Renal pelvis (tissue), 1 donor: ENCODE measurements at regions not wholly inside any gene's neighbourhood (a gene's known extent, or its start where the extent isn't known, plus 50 kb on each side); places are given as distances from the start of the nearest gene placed in this dataset.
A peak's percentile ranks its signal among the peaks of the same experiment; 100 is the strongest.

Source experiments
- DNase-seq: peaks from one replicate; pipeline ENCODE4 v3.0.0-alpha.2; 2013

DNA sequence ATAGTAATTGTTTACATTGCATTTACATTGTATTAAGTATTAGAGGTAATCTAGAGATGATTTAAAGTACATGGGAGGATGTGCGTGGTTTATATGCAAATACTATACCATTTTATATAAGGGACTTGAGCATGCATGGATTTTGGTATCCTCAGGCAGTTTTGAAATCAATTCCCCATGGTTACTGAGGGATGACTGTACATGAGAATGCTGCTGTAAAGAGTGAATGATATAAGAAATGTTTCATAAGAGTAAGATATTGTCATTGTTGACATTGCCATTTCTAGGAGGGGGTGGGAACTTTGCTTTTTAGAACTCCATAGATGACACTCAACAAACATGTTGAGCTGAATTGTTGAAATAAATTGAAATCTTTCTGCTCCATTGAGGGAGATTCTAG lies 185.0 kb downstream of the SEMA6A start:
- no peak for DNase-seq

DNA sequence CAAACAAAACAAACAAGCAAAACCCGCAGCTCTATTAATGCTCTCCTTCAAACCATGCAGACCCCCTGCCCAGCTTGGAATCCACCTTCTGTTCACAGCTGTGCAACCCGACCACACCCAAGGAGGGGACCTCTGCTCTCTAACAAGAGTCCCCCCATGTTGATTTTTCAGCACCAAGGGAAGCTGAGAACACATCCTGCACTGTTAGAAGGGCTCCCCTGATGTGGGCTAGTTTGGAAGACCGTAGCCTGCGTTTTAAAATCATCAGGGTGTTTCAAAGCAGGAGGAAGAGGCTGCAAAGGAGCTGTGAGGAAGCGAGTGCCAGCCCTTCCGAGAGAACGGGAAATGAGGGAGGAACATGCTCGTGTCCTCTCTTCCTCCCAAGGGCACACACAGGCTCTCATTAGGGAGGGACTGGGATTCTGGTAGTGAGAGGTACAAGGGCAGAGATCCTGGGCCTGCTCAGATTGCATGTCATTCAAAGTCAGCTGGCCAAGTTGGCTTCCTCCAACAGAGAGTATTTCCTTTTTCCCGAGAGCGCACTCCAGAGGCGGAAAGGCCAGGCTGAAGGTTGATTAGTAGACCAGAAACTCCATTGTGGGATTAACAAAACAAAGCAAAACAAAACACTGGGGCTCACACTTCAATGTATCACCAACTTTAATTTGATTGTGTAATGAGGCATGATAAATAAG lies 185.9 kb downstream of the SEMA6A start:
- DNase-seq: no peak

DNA sequence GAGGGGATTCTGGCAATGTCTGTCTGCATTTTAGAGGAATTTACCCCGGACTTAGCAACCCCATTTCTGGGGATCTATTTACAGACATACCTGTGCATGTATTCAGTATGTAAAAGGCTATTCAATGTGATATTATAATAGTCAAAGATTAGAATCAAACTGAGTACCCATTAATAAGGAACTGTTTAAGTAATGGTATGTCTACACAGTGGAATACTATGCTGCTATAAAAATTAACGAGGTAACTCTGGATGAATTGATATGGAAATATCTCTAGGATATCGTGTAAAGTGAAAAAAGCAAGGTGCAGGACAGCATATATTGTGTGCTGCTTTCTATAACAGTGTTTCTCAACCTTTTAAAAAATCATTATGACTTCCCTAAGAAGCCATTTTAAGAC lies 186.9 kb downstream of the SEMA6A start:
- DNase-seq: no peak

DNA sequence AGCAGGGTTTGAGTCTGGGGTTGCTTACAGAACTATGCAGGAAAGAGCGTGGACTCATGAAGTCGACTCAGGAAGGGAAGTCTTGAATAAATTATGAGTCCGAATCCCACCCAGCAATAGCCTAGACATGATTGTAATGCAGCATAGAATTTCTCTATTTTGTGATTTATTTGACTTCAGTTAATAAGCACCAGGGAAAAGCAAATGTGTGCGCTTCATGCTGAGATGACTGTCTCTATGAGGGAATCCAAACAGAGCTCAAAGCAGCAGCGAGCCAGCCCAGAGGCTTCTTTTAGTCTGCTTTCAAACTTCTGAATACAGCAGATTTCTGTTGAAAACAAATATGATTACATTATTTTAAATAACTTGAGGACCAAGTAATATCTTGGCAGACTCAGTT lies 188.0 kb downstream of the SEMA6A start:
- DNase-seq: no peak

DNA sequence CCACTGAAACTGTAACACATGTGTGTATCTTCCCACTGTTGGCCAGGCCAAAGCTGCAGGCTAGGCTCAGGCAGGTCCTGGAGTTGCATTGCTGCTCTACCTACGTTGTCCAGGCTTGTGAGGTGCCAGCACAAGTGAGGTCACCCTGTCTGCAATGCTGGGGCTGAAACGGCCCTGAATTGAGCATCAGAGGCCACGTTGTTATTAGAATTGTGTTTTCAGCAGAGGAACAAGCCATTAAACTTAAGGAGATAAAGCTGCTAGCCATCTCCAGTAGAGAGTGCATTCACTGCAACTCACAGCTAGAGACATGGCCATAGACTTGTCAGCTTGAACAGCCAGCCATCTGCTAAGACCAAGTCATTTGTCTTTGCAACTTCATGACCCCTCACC lies 191.8 kb downstream of the SEMA6A start:
- no peak for DNase-seq

DNA sequence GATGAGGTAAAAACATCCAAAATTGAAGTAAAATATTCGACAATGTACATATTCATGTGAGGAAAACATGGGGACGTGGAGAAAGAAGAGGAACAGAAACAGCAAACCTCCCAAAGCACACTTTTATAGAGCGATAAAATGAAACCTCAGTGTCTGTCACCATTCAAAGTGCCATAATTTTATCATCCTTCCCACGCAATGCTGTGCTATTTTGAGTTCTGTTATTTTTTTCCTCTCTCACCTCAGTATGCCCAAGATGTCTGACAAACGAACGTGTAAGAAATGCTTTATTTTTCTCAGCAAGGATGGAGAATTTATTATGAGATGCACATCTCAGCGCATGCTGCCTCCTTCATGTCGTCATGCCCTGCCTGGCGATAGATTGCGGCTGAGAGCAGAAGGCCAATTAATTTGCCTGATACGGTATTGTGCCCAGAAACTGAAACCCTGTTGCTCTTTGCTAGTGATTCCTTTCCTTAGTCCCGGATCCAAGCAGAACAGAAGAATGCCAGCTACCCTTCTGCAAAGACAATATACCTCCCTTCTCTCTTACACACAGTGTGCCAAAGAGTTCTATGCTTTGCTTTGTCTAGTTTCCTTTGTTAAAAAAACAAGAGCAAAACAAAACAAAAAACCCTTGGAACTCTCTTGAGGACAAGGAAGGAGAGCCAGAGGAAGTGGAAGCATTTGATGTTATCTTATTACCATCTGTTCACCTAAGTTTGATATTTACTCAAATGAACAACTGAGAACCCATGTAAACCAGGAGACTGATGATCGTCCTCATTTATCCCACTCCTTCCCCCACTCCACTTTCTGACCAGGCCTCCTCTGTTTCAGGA lies 192.4 kb downstream of the SEMA6A start:
- no peak for DNase-seq

DNA sequence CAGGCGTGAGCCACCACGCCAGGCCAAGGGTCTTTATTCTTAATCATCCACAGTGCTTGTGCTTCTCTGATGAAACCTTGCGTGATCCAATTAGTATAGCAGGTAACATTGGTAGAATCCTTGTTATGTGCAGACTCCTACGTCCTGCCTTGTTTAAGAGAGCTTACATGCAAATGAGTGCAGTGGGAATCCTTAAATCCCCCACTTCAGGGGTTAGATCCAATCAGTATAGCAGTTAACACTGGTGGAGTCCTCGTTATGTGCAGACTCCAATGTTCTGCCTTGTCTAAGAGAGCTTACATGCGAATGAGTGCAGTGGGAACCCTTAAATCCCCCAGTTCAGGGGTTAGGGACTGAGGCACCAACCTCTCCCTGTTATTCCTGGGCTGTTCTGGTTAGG lies 193.4 kb downstream of the SEMA6A start:
- no peak for DNase-seq

DNA sequence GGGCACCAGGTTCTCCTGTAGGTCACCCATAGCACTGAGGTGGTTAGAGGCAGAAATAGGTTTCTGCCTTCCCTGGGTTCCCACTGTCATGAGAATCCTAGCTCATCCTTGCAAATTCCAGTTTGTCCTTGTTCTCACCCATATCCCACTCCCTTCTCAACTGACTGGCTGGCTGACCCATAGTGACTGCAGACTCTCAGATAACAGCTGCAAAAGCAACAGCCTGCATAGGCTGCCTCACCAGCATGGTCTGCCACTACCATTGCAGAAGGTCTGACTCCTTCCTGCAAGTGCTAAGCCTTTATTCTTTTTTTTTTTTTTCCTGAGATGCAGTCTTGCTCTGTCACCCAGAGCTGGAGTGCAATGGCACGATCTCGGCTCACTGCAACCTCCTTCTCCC lies 194.0 kb downstream of the SEMA6A start:
- DNase-seq: no peak

DNA sequence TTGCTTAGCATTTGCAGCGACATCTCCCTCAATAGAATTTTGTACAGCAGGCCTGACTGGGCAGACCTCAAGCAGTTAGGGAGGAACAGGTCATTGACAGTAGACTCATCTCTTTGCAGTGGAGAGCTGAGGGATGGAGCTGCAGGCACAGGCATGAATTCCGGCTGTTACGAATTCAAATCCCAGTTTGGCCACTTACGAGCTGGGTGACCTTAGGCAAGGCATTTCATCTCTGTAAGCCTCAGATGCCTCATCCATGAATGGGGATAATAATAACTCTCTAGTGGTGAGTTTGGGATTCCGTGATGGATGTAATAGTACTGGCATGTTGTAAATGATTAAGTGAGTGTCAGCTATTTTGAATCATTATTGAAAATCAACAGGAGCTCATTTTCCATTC lies 195.3 kb downstream of the SEMA6A start:
- no peak for DNase-seq

DNA sequence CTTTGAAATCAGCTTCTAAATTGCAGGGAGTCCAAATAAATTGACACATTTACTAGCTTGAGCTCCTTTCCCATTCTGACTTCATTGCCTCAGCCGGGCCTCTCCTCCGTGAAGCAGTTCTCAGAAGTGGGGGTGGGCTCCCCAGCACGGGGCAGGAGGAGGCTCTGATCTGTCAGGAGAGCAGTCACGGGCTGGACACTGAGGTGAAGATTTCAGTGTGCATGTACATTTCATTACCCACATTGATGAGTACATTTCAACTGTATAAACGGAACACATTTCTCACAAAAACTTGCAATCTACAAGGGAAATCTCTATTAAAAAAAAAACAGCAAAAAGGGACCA lies 195.9 kb downstream of the SEMA6A start:
- DNase-seq: no peak

DNA sequence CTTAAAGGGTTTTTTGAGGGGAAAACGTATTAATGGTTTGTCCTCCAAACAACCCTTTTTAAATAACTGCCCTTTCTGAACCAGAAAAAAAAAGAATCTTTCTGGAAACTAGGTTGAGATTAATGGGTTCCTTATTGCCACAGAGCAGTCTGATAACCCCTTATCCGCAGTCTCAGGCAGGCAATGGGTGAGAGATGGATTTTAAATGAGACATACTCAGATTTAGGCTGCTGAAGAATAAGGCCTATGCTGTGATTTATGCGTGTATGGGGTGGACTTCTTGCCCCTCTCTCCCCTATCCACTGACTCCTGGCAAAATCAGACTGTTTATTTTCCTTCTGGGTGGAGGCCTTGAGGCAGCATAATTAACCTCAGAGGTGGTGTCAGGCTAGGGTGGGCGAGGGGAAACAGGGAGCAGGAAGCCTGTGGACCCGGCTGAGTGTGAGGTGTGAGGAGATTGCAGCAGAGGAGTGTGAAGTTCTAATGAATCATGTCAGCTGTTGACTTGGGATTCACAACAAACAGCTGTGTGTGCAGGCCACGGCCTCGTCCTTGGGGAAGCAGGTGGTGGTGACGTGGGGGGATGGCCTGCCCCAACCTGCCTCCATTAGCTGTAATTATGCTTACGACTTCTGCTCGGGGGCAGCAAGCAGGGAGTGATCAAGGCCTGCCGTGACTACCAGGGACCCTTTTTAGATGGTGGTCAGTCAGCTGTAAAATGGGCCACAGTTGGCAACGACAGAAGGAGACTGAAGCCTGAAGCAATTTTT lies 196.4 kb downstream of the SEMA6A start:
- DNase-seq: peak; percentile 49

DNA sequence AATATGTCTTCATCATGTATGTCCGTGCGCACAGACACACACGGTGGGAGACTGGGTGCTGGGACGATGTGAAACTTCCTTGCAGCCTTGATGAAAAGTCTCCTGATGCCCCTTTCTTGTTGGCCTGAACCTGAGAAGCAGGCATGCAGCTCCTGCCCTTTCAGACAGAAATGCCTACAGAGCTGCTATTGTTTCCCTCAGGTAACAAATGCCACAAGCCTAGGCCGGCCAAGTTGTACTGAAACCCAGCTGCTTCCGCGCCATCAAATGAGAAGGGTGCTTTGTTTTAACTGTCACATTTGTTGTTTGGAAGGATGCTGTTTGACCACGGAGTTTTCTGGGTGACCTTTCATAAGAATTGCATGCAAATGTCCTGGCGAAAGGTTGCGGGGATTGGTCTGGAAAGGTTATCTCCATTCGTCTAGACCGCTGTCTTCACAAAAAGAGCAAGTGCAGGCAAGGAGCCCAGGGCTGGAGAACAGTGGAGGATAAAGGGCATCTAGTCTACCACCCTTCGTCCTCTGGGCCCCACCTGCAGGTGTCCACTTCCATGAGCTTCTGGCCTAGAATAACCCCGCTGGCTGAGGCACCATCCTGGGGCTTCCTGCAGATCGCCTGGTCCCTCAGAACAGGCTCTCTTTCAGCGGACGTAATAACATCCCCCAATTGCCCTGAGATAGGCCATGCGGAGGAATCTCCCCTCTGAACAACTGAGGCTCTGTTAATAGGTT lies 197.2 kb downstream of the SEMA6A start:
- no peak for DNase-seq

DNA sequence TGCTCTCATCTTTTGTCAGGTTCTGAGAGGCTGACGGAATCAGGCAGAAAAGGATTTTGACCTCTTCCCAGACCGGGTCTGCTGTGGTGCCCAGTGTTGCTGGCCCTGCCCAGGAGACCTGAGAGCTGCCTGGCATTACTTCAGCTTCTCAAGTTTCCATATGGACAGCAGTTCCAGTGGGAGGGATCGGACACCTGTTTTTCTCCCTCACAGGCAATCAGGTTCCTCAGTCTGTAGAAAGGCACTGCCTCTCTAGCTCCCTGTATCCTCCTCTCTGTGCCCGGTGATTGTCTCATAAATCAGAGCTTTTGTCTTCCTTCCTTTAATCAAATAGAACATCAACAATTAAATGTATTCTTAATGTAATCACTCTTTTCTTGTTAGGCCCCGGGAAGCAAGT lies 198.7 kb downstream of the SEMA6A start:
- DNase-seq: peak; percentile 67

DNA sequence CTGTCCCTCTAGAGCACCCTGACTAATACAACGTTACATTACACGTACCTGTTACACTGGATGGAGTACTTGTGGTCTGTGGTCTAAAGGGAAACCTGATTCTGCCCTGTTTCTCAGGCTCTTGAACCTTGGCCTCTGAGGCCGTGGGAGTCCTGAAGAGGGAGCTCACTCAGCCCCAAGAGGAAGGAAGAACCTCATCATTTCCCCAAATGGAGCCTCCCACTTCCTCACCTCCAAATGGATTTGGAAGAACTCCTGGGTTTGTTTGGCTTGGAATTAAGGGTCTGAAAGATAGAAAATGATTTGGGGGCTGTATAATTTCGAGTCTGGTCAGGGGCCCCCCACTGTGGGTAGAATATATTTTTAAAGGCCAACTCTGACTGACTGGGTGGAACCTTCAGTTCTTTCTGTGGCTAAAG lies 200.2 kb downstream of the SEMA6A start:
- DNase-seq: no peak

DNA sequence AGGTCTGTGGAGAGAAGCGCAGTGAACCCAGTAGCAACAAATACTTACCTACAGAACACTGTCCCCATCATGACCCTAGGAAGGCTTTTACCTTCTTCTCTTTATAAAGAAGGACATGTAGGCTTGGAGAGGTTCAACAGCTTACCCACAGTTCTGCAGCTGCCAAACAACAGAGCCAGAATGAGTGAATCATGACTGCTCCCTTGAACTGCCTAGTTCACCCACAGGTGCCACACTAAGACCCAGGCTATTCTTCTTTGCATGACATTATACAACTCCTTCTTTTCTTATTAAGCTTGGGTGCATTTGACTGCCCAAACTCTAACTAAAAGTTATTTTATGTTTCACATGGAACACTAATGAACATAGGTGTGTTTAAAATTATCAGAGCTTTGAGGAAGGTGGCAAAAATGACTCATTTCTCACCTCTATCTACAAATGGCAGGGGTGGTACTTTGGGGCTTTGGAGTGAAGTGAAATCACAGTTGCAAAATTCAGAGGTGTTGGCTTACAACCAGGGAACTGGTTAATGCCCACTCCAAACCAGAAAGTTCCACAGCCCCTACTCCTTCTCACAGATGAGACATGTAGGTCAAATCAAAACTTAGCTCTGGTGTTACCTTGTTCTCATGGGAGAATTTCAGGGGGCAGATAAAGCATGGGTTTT lies 201.6 kb downstream of the SEMA6A start:
- DNase-seq: no peak

DNA sequence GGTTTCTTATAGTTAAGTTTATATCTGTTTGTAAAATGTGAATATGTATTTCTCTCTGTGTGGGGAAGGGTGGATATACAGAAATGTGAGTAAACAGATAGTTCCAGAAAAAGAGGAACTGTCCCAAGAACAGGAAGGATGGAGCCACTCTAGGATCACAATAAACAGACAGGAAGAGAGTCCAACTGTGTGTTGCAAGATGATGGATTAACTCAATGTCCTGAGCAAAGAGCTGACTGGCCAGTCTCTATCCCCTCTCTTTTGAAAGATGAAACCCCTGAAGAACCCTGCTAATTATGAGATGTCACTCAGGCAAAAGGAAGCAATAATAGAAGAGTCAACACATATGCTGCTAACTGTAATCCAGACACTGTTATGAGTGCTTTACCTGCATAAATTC lies 202.7 kb downstream of the SEMA6A start:
- DNase-seq: no peak

DNA sequence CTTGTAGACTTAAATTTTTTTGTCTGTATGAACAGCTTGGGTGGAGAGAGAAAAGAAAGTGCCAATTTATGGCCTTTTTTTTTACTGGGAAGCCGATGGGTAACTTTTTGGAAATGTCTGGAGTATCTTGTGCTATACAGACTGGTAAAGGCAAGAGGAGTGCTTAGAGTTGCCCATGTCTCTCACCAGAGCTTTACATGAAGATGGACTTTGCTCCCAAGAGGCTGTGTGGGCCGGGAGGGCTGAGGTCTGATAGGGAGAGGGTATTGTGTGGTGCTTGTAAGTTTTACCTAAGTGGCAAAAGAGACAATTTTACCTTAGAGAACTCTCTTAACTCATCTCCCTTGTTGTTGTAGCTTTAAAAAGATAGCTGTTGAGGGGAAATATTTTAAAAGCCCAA lies 203.2 kb downstream of the SEMA6A start:
- no peak for DNase-seq

DNA sequence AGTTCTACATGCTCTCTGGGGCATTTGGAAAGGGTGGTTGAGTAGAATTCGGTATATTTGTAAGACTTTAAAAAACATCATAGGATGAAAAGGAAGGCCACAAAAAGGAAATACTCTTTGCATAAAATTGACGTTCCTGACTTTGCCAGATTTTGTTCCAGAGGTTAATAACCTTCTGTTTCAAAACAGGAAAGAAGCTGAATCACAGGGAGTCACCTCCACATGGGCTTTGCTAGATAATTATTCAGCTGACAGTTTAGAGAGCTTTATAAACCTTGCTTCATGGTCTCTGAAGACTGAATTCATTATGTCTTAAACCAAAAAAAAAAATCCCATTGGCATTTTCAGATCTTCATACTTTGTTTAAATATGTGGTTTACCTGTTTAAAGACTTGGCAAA lies 203.7 kb downstream of the SEMA6A start:
- no peak for DNase-seq

DNA sequence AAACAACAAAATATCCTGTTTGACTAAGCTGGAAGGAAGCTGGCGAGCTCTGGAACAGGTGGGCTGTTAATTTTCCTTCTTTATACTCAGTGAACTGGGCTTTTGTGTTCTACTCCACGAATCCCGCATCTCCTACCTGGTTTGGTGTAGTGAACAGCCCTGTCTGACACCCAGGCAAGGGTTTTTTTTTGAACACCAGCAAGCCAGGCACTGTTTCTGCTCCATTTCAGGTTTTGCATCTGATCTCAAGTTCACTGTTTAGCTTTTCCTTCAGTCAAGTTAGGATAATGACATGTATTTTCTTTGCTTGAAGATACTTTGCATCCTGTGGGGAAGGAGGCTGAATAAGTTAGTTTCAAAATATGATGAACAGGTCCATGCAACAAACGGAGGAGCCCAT lies 204.5 kb downstream of the SEMA6A start:
- DNase-seq: no peak

DNA sequence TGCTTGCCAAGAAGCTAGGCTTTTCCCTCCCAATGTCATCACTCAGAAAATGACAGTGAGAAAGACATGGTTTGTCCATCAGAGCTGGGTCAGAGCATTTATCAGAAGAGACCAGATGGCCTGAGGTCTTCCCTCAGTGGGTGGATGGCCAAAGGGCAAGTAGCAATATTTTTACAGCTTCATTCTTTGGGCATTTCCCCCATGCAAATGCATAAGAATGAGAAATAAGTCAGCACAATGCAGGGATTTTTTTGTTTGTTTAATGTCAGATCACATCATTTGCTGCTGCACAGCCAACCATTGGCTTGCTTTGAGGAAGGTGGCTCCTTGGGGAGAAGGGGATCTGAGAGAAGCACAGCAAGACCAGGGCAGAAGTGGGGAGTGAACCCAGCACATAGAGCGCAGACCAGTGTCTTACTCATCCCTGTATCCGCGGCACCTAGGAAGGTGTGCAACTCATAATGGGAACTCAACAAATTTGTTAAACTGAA lies 209.6 kb downstream of the SEMA6A start:
- DNase-seq: no peak

DNA sequence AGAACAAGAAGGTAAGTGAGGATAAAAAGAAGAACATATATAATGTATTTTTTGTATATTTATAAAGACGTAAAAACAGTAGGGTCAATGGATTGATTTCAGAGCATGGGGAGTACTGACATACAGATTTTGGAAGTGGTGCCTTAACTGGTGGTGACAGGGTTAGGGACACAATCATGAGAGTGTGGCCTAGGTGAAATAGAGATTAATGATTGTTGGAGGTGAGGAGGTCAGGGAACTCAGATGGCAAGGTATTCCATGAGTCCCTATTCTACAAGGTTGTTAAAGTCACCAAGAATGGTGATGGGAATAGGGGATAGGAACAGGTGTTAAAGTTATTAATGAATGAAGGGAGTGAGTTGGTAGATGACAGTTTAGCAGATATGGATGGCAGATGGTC lies 210.8 kb downstream of the SEMA6A start:
- DNase-seq: no peak
